K562 (cell line): ENCODE measurements at regions not wholly inside any gene's neighbourhood (a gene's known extent, or its start where the extent isn't known, plus 50 kb on each side); places are given as distances from the start of the nearest gene placed in this dataset.

Experiments
- ATAC-seq: fragments of 200-7000 bp; cut with Tn5 transposase; 3 replicates; pipeline ENCODE4 v1.9.1; 2020; ENCODE audit warnings: moderate library complexity
- BruUV-seq: library from RNA; stranded (reverse); fragments of 400-500 nt; replicated peaks from 2 replicates; lab custom pipeline; 2021; lab: Mats Ljungman, UMichigan
- CTCF ChIA-PET: fragments of 300-600 bp; formaldehyde crosslinking; extraction: SDS; loops from one replicate; lab custom pipeline; 2021; ENCODE audit warnings: low intra/inter-chr PET ratio; lab: Yijun Ruan, JAX
- POLR2A ChIA-PET: fragments of 300-600, 350-650 bp; sonication (Branson Sonifier 250); formaldehyde crosslinking; extraction: SDS; loops from one replicate; lab custom pipeline; 2021; ENCODE audit warnings: antibody characterized with exemption, inconsistent platforms; lab: Yijun Ruan, JAX
- DNase-seq, 4 experiments: peaks; one replicate each; pipeline versions ENCODE4 v3.0.0 to v3.0.0-alpha.2; 2011 to 2018; ENCODE audit warnings: low spot score in 3 of 4, mixed read lengths in 3 of 4; ENCODE audit errors: extremely low read depth in 1 of 4
- FAIRE-seq: peaks from 2 replicates; lab custom pipeline; 2011; peaks lifted over from hg19 to GRCh38; lab: Jason Lieb, UNC
- H2AFZ ChIP-seq: 2 replicates; pipeline ENCODE4 v1.6.0; 2011; ENCODE audit warnings: low read depth, low read length, control low read depth, inconsistent platforms
- H3K27ac ChIP-seq: fragments of 200-600 bp; 3 replicates; pipeline ENCODE4 v1.8.0; 2011; ENCODE audit warnings: low read depth, mild to moderate bottlenecking, control low read depth, inconsistent platforms, low read length, moderate library complexity, mixed read lengths; ENCODE audit errors: extremely low read depth
- H3K27me3 ChIP-seq, 2 experiments: fragments of 300-600 bp in 1 of 2; 2 replicates in 1 of 2; 3 replicates in 1 of 2; pipeline versions ENCODE4 v1.6.0 to v1.8.0; 2011; ENCODE audit warnings: inconsistent platforms in 2 of 2, low read length in 2 of 2, mild to moderate bottlenecking in 1 of 2, mixed read lengths in 1 of 2, moderate library complexity in 1 of 2; ENCODE audit not compliant: control insufficient read depth in 2 of 2, insufficient read depth in 2 of 2
- H3K36me3 ChIP-seq: fragments of 300-600 bp; 3 replicates; pipeline ENCODE4 v1.8.0; 2011; ENCODE audit warnings: mild to moderate bottlenecking, low read length, inconsistent platforms; ENCODE audit not compliant: control insufficient read depth, insufficient read depth
- H3K4me1 ChIP-seq, 2 experiments: fragments of 200-600 bp in 1 of 2; replicated peaks in 1 of 2; 2 replicates in 1 of 2; 3 replicates in 1 of 2; pipeline versions ENCODE4 v1.5.1 to v1.8.0; 2011; ENCODE audit warnings: inconsistent platforms in 2 of 2, low read length in 2 of 2, mild to moderate bottlenecking in 1 of 2, mixed read lengths in 1 of 2, moderate library complexity in 1 of 2; ENCODE audit not compliant: control insufficient read depth in 2 of 2, insufficient read depth in 2 of 2
- H3K4me2 ChIP-seq: 2 replicates; pipeline ENCODE4 v1.6.1; 2011; ENCODE audit warnings: low read length, control low read depth, inconsistent platforms, mixed read lengths; ENCODE audit not compliant: insufficient read depth
- H3K4me3 ChIP-seq: fragments of 200-600 bp; sonication (generic), shearing (Covaris generic); 2 replicates; pipeline ENCODE4 v1.5.1; 2016; ENCODE audit warnings: control low read depth, inconsistent platforms
- H3K79me2 ChIP-seq: fragments of 200-600 bp; 3 replicates; pipeline ENCODE4 v1.8.0; 2011; ENCODE audit warnings: low read length, inconsistent platforms; ENCODE audit not compliant: control insufficient read depth, insufficient read depth
- H3K9ac ChIP-seq, 2 experiments: 2 replicates each; pipeline versions ENCODE4 v1.6.0 to v1.6.1; 2011; ENCODE audit warnings: low read depth in 2 of 2, low read length in 2 of 2, control low read depth in 1 of 2, inconsistent platforms in 1 of 2, mild to moderate bottlenecking in 1 of 2, mixed read lengths in 1 of 2; ENCODE audit not compliant: insufficient read depth in 1 of 2
- H3K9me1 ChIP-seq: one replicate; pipeline ENCODE4 v1.6.0; 2011; ENCODE audit warnings: inconsistent platforms, mild to moderate bottlenecking, low read length, moderate library complexity; ENCODE audit not compliant: control insufficient read depth, insufficient read depth
- H3K9me3 ChIP-seq: replicated peaks from 2 replicates; pipeline ENCODE4 v1.5.1; 2011; ENCODE audit warnings: low read depth, low read length, inconsistent platforms; ENCODE audit not compliant: control insufficient read depth, insufficient read depth
- H4K20me1 ChIP-seq: replicated peaks from 2 replicates; pipeline ENCODE4 v1.6.1; 2011; ENCODE audit warnings: low read length, inconsistent platforms, mixed read lengths; ENCODE audit not compliant: control insufficient read depth, insufficient read depth
- PCBP2 ChIP-seq: fragments of 200-400 bp; formaldehyde crosslinking; IDR thresholded peaks from 2 replicates; pipeline ENCODE4 v1.6.1; 2018; ENCODE audit warnings: low read length, low read depth, mild to moderate bottlenecking, moderate library complexity; ENCODE audit not compliant: poor library complexity, severe bottlenecking
- PRDM10 ChIP-seq: fragments of 450-650 bp; IDR thresholded peaks from 2 replicates; pipeline ENCODE4 v1.6.1; 2018; ENCODE audit not compliant: partially characterized antibody
- RREB1 ChIP-seq: fragments of 250-450 bp; sonication (Bioruptor Pico); IDR thresholded peaks from 2 replicates; pipeline ENCODE4 v1.4.0; 2020
- SMAD3 ChIP-seq: fragments of 450-650 bp; formaldehyde crosslinking; conservative IDR thresholded peaks from 2 replicates; pipeline ENCODE4 v1.4.0; 2020; ENCODE audit warnings: mild to moderate bottlenecking
- WGBS: fragments of 100-300 bp; shearing (Covaris generic); methylation state at CpG from one replicate; pipeline ENCODE4 v1.1.6; 2016; ENCODE audit warnings: low coverage, mixed read lengths; ENCODE audit not compliant: insufficient coverage; ENCODE audit errors: missing lambda C conversion rate; 5-methylcytosine and 5-hydroxymethylcytosine counted together
- in situ Hi-C: fragments of 300-500 bp; cut with MboI; formaldehyde crosslinking; loops from 4 replicates; pipeline ENCODE4 v1.15.0; 2018; ENCODE audit warnings: inconsistent platforms, mixed read lengths
- intact Hi-C: fragments of 100-400 bp; cut with micrococcal nuclease; formaldehyde crosslinking; loops from 2 replicates; pipeline ENCODE4 v1.14.2; 2022

DNA sequence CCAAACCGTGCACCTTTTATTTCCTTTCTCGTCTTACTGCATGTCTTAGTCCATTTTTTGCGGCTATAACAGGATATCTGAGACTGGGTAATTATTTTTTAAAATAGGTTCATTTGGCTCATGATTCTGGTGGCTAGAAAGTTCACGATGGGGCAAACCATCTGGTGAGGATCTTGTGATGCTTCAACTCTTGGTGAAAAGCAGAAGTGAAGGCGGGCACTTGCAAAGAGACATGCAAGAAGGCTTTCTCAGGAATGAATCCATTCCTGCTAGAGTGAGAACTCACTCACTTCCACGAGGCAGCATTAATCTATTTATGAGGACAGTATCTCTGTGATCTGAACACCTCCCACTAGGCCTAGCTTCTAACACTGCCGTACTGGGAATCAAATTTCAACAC lies 327.1 kb upstream of the RBMS1 start:
- 2% methylated on average over 7 of the region's 7 CpGs for WGBS
- no peak overlapping the region for H2AFZ ChIP-seq

More for the DNA sequence above, 327.1 kb upstream of the RBMS1 start:
- in situ Hi-C loops: no loop called here
- Histone ChIP-seq H4K20me1 (no peaks in the 10 kb centered on the region), H3K9me1 (no peaks in the 10 kb centered on the region), H3K4me3 (no peak overlapping the region)
- TF ChIP-seq SMAD3 (CRISPR knock-in tag) (no peak), RREB1 (CRISPR knock-in tag) (no peak), PCBP2 (no peak), PRDM10 (no peak)
- TF ChIP-seq, all 486 proteins: peak for 0
- FAIRE-seq (no peak), ATAC-seq (no peak), DNase-seq (no peak)
- Histone ChIP-seq H3K4me2 (no peak overlapping the region), H3K9me3 (no peaks in the 10 kb centered on the region; the same call in 1 of the 2 replicates), H3K36me3 (no peaks in the 10 kb centered on the region), H3K27ac (no peak overlapping the region), H3K4me1 (no peaks in the 10 kb centered on the region), H3K27me3 (no peaks in the 10 kb centered on the region), H3K9ac (no peak overlapping the region), H3K79me2 (no peaks in the 10 kb centered on the region)
- BruUV-seq: no TSS peak
- intact Hi-C loops: no loop called here
- ChIA-PET POLR2A (no interaction called here), CTCF (no interaction called here)
